Duodenal mucosa (tissue), 2 donors: ENCODE measurements at regions not wholly inside any gene's neighbourhood (a gene's known extent, or its start where the extent isn't known, plus 50 kb on each side); places are given as distances from the start of the nearest gene placed in this dataset.

ENCODE experiments used
- H3K27ac ChIP-seq: one replicate; pipeline ENCODE4 v1.7.0; 2013; ENCODE audit warnings: low read depth, low read length
- H3K27me3 ChIP-seq, 2 donors: one replicate each; pipeline ENCODE4 v1.7.0; 2013; ENCODE audit warnings: low read length in 2 of 2, control low read depth in 1 of 2; ENCODE audit not compliant: insufficient read depth in 2 of 2, control insufficient read depth in 1 of 2
- H3K36me3 ChIP-seq, 2 donors: one replicate each; pipeline ENCODE4 v1.7.0; 2013; ENCODE audit warnings: low read length in 2 of 2, control low read depth in 1 of 2; ENCODE audit not compliant: insufficient read depth in 2 of 2, control insufficient read depth in 1 of 2
- H3K4me1 ChIP-seq, 2 donors: one replicate each; pipeline ENCODE4 v1.7.0; 2013; ENCODE audit warnings: low read length in 2 of 2, control low read depth in 1 of 2; ENCODE audit not compliant: insufficient read depth in 2 of 2, control insufficient read depth in 1 of 2
- H3K4me3 ChIP-seq, 2 donors: one replicate each; pipeline ENCODE4 v1.7.0; 2013; ENCODE audit warnings: low read length in 2 of 2, low read depth in 1 of 2
- H3K9ac ChIP-seq, 2 donors: one replicate each; pipeline ENCODE4 v1.7.0; 2013; ENCODE audit warnings: low read length in 2 of 2, low read depth in 1 of 2
- H3K9me3 ChIP-seq, 2 donors: one replicate each; pipeline ENCODE4 v1.7.0; 2013; ENCODE audit warnings: low read length in 2 of 2, control low read depth in 1 of 2; ENCODE audit not compliant: control insufficient read depth in 1 of 2

DNA sequence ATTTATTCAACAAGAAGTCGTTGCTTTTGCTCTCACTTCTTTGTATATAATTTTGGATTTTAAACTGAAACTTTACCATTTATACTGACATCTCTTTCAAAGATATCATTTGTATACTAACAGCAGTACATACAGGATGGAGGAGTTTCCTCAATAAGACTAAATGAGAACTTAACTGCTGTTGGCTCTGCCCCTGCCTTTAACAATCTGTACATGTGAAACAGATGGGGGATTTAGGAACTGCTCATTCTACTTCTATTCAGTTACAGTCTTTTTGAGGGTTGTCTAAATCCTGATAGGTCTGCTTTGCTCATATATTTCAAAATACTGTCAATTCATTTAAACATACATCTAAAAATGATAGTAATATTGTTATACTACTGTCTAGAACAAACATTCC, 663.2 kb downstream of the ADGRL2 start:
- no peaks in the 10 kb centered on the region for H3K27me3 ChIP-seq
- H3K9ac ChIP-seq = no peak overlapping the region
- H3K36me3 ChIP-seq = no peaks in the 10 kb centered on the region
- no peaks in the 10 kb centered on the region for H3K4me1 ChIP-seq
- H3K9me3 ChIP-seq = no peaks in the 10 kb centered on the region
- no peak overlapping the region for H3K27ac ChIP-seq
- no peak overlapping the region for H3K4me3 ChIP-seq

DNA sequence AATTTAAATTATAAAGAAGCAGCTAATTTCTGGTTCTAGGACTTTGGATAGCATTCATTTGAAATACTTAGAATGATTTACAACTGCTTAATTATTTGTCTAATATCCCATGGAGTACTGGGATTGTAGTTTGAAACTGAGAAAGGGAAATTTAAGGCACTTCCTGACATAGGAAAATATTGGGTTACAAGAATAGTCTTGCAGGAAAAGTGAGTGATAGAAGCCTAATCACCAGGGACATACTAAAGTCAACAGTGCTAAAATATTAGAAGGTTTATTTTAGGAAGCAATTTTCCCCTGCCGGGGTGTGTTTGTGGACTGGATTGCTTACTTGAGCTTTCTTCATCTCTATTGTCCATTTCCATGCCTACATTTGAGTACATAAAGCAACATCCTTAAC, 661.6 kb downstream of the ADGRL2 start:
- Histone ChIP-seq H3K9ac (no peak overlapping the region), H3K27me3 (no peaks in the 10 kb centered on the region), H3K4me3 (no peak overlapping the region), H3K27ac (no peak overlapping the region), H3K4me1 (no peaks in the 10 kb centered on the region), H3K9me3 (no peaks in the 10 kb centered on the region), H3K36me3 (no peaks in the 10 kb centered on the region)

DNA sequence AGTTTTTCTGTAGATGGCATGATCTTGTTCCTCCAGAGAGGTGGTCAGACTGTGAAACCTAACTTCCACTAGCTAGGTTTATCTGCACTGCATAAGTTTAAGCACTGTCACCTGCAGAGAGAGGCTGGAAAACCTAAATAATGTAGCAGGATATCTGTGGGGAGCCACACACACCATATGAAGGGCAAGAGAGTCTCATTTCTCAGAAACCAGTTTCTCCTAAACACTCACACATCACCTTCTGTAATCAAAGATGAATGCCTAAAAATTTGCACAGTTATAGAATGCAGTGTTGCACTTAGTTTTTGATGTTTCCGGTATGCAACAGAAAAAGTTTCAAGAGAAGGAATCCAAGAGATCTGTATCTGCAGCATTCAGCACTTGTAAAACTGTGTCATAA, 654.6 kb downstream of the ADGRL2 start:
- H3K4me3 ChIP-seq = no peak overlapping the region
- H3K4me1 ChIP-seq = no peaks in the 10 kb centered on the region
- no peak overlapping the region for H3K27ac ChIP-seq
- no peak overlapping the region for H3K9ac ChIP-seq
- H3K27me3 ChIP-seq = no peaks in the 10 kb centered on the region
- H3K36me3 ChIP-seq = no peaks in the 10 kb centered on the region
- H3K9me3 ChIP-seq = peaks cover 4 to 11% of the 10 kb centered on the region in 2 donors

DNA sequence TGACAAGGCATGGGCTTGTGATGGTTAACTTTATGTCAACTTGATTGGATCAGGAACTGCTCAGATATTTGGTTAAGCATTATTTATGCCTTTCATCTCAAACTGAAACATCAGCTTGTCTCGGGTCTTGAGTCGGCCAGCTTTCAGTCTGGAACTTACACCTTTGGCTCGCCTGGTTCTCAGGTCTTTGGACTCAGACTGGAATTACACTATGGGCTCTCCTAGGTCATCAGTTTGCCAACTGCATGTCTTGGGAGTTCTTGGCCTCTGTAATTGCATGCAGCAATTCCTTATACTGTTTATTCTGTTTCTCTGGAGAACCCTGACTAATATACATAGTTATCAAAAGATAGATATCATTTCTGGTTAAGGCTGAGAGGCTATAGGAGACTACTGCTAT, 653.7 kb downstream of the ADGRL2 start:
- Histone ChIP-seq H3K4me1 (no peaks in the 10 kb centered on the region), H3K36me3 (no peaks in the 10 kb centered on the region), H3K9ac (no peak overlapping the region), H3K9me3 (peaks cover 4 to 11% of the 10 kb centered on the region in 2 donors), H3K27ac (no peak overlapping the region), H3K4me3 (no peak overlapping the region), H3K27me3 (no peaks in the 10 kb centered on the region)

DNA sequence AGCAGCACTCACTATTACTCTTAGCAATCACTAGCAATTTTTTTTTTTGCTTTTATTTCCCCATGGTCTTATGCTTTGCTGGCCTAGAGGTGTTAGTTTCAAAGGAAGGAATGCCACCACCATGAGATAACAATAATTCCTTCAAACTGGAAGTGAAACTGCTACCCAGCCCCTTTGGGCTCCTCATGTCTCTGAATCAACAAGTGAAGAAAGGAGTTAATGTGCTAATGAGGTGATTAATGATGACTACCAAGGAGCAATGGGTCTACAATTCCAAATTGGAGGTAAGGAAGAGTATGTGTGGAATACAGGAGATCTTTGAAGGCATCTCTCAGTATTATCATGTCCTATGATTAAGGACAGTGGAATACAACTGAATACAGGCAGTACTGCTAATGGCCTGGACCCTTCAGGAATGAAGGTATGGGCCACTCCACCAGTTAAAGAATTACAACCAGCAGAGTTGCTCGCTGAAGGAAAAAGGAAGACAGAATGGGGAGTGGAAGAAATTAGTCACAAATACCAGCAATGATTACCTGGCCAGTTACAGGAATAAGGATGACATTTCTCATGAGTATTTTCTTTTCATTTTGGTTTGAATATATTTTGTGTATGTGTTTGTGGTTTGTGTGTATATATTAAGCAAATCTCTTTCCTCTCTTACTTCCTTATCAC, 652.9 kb downstream of the ADGRL2 start:
- Histone ChIP-seq H3K27ac (no peak overlapping the region), H3K4me1 (no peaks in the 10 kb centered on the region), H3K9ac (no peak overlapping the region), H3K36me3 (no peaks in the 10 kb centered on the region), H3K4me3 (no peak overlapping the region), H3K9me3 (peaks cover 4 to 11% of the 10 kb centered on the region in 2 donors), H3K27me3 (no peaks in the 10 kb centered on the region)

DNA sequence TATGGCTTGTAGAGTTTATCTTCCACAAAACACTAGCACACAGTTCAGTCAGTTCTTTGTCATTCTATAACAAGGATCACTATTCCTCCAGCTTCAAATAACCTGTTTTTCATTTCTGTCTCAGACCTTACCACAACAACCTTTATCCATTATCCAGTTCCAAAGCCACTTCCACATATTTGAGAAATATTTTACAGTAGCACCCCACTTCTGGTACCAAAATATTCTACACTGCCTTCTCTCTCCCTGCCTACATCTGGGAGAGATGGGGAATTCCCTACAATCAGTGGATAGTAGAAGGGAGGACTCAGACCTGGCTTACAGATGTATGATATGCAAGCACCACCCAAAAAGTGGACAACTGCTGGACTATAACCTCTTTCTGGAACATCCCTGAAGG, 651.4 kb downstream of the ADGRL2 start:
- H3K27ac ChIP-seq = no peak overlapping the region
- H3K4me1 ChIP-seq = no peaks in the 10 kb centered on the region
- H3K36me3 ChIP-seq = no peaks in the 10 kb centered on the region
- peaks cover 4 to 11% of the 10 kb centered on the region in 2 donors for H3K9me3 ChIP-seq
- H3K9ac ChIP-seq = no peak overlapping the region
- H3K4me3 ChIP-seq = no peak overlapping the region
- no peaks in the 10 kb centered on the region for H3K27me3 ChIP-seq

DNA sequence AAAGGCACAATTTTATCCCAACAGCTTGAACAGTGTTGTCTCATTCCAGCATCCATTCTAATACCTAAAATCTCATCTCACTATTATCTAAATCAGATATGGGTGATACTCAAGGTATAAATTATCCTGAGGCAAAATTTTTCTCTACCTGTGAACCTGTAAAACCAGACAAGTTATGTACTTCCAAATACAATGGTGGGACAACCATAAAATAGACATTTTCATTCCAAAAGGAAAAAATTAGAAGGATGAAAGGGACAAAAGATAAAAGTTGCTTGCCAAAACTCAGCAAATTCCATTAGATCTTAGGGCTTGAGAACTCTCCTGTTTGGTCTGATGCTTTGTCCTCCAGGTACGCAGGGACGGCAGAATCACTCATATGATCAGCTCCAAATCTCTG, 650.5 kb downstream of the ADGRL2 start:
- H3K27me3 ChIP-seq = no peaks in the 10 kb centered on the region
- no peak overlapping the region for H3K9ac ChIP-seq
- no peaks in the 10 kb centered on the region for H3K36me3 ChIP-seq
- H3K27ac ChIP-seq = no peak overlapping the region
- H3K4me1 ChIP-seq = no peaks in the 10 kb centered on the region
- H3K9me3 ChIP-seq = peaks cover 4 to 11% of the 10 kb centered on the region in 2 donors
- no peak overlapping the region for H3K4me3 ChIP-seq

DNA sequence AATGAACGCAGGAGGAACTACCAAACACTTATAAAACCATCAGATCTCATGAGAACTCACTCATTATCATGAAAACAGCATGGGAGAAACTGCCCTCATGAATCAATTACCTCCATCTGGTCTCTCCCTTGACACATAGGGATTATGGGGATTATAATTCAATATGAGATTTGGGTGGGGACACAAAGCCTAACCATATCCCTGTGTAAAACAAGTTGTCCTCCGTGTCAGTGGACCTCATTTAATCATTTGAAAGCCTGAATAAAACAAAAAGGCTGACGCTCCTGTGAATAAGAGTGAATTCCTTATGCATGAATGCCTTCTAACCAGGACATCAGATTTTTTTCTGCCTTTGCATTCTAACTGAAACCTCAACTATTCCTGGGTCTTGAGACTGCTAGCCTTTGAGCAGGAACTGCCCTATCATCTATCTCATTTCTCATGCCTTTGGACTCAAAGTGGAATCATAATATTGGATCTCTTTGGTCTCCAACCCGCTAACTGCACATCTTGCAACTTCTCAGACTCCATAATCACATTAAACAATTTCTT, 648.8 kb downstream of the ADGRL2 start:
- no peaks in the 10 kb centered on the region for H3K36me3 ChIP-seq
- no peak overlapping the region for H3K9ac ChIP-seq
- no peaks in the 10 kb centered on the region for H3K27me3 ChIP-seq
- H3K4me1 ChIP-seq = no peaks in the 10 kb centered on the region
- peaks cover 4 to 11% of the 10 kb centered on the region in 2 donors for H3K9me3 ChIP-seq
- H3K4me3 ChIP-seq = no peak overlapping the region
- no peak overlapping the region for H3K27ac ChIP-seq

DNA sequence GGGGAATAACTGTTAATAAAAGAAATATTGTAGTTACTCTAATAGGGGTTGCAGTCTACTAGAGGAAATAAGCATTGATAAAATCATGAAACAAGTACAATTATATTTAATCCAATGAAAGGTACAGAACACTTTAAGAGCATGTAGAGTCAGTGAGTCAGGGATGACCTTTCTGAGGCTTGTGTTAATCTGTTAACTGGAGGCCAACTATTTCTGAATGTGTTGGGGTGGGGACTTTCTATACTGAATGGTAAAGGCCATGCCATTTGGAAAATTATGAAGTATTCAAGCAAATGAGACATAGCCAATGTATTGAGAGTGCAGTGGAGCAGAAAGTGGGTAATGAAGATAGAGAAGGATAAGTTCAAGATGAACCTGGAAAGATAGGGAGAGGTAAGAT, 646.2 kb downstream of the ADGRL2 start:
- Histone ChIP-seq H3K9me3 (peaks cover 0 to 6% of the 10 kb centered on the region in 2 donors), H3K4me3 (no peak overlapping the region), H3K9ac (no peak overlapping the region), H3K27ac (no peak overlapping the region), H3K27me3 (no peaks in the 10 kb centered on the region), H3K36me3 (no peaks in the 10 kb centered on the region), H3K4me1 (no peaks in the 10 kb centered on the region)

DNA sequence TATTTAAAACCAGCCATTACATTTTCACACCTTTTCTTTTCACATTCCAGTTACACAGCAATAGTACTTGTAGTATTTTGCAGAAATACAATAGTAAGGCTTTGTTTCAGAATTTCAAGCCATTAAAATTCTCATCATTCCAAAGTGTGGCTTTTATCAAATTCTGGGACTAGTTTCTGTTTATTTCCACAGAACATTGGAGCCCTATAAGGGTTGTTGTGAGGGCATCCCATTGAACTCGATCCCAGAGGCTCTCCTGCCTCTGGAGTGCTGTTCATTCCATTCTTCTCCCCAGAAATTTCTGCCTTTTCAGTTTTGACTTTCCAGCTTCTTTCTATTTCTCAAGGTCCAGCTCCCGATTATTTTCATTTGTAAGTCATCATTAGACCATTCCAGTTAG, 645.5 kb downstream of the ADGRL2 start:
- H3K9me3 ChIP-seq = peaks cover 0 to 4% of the 10 kb centered on the region in 2 donors
- H3K4me1 ChIP-seq = no peaks in the 10 kb centered on the region
- no peak overlapping the region for H3K27ac ChIP-seq
- no peaks in the 10 kb centered on the region for H3K27me3 ChIP-seq
- H3K36me3 ChIP-seq = no peaks in the 10 kb centered on the region
- H3K9ac ChIP-seq = no peak overlapping the region
- H3K4me3 ChIP-seq = no peak overlapping the region
